22Rv1 (cell line): ENCODE measurements at regions not wholly inside any gene's neighbourhood (a gene's known extent, or its start where the extent isn't known, plus 50 kb on each side); places are given as distances from the start of the nearest gene placed in this dataset.

Source experiments
- CTCF ChIP-seq: fragments of 450-650 bp; IDR thresholded peaks from 2 replicates; pipeline ENCODE4 v1.5.1; 2017; ENCODE audit warnings: mild to moderate bottlenecking
- ZFX ChIP-seq: fragments of 450-650 bp; IDR thresholded peaks from 2 replicates; pipeline ENCODE4 v1.6.1; 2017; ENCODE audit warnings: antibody characterized with exemption, borderline replicate concordance

- TF ChIP-seq CTCF = peak; percentile 83
- TF ChIP-seq ZFX = no peak
Observed at GRCh38 chrX:140057001-140057411, 91.7 kb upstream of the CXorf66 start.
